HG03558 (cell line): ENCODE measurements at regions not wholly inside any gene's neighbourhood (a gene's known extent, or its start where the extent isn't known, plus 50 kb on each side); places are given as distances from the start of the nearest gene placed in this dataset.
"Not testable (repeated sequence)": the region's sequence is repeated elsewhere in the genome, so short reads cannot be mapped to it uniquely, and the experiment has no call there.

ENCODE experiments used
- ATAC-seq: cut with Tn5 transposase; IDR thresholded peaks from one replicate; pipeline ENCODE4 v1.9.1; 2021; ENCODE audit warnings: moderate number of reproducible peaks; ENCODE audit not compliant: unreplicated experiment; ENCODE audit errors: extremely low read depth

DNA sequence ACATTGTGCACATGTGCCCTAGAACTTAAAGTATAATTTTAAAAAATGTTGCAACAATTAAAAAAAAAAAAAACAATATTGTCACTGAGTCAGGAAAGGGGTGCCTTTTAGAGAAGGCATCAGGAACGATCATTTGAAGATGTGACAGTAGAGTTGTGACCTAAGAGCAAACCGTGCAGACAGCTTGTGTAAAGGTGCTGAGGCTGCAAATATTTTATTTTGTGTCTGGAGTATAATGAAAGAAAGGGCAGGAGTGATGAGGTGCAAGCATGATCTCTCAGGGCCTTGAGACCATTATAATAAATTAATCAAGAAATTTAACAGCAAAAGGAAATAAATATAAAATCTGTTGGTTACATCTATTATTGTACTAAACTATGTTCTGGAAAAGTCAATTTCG lies 1219.7 kb downstream of the OLFM4 start:
- no peak for ATAC-seq

GRCh38 chr13:54261856-54262255 lies 1233.2 kb downstream of the OLFM4 start:
- no peak for ATAC-seq

GRCh38 chr13:54263868-54264267 lies 1235.3 kb downstream of the OLFM4 start:
- no peak for ATAC-seq

- ATAC-seq = not testable (repeated sequence)
Observed at GRCh38 chr13:54267253-54267668, 1238.6 kb downstream of the OLFM4 start.

DNA sequence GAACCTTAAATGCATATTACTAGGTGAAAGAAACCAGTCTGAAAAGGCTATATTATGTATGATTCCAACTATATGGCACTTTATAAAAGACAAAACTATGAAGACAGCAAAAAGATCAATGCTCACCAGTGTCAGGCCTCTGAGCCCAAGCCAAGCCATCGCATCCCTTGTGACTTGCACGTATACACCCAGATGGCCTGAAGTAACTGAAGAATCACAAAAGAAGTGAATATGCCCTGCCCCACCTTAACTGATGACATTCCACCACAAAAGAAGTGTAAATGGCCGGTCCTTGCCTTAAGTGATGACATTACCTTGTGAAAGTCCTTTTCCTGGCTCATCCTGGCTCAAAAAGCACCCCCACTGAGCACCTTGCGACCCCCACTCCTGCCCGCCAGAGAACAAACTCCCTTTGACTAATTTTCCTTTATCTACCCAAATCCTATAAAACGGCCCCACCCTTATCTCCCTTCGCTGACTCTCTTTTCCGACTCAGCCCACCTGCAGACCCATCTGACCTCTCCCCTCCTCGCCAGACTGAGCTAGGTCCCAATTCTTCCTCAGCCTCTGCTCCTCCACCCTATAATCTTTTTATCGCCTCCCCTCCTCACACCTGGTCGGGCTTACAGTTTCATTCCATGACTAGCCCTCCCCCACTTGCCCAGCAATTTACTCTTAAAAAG lies 1239.5 kb downstream of the OLFM4 start:
- ATAC-seq = not testable (repeated sequence)

- ATAC-seq = no peak
Observed at GRCh38 chr13:54287062-54287764, 1258.6 kb downstream of the OLFM4 start.

GRCh38 chr13:54301085-54301484 lies 1272.5 kb downstream of the OLFM4 start:
- ATAC-seq = no peak

DNA sequence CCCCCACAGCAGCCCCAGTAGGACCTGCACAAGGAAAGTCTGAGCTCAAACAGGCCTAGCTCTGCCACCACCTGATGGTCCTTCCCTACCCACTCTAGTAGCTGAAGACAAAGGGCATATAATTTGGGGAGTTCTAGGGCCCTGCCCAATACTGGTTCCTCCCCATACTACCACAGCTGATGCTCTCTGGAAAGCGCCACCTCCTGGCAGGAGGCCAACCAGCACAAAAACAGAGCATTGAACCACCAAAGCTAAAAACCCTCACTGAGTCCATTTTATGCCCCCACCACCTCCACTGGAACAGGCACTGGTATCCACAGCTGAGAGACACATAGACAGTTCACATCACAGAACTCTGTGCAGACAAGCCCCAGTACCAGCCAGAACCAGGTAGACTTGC lies 1276.8 kb downstream of the OLFM4 start:
- ATAC-seq = no peak

- no peak for ATAC-seq
Observed at GRCh38 chr13:54312885-54313284, 1284.3 kb downstream of the OLFM4 start.

DNA sequence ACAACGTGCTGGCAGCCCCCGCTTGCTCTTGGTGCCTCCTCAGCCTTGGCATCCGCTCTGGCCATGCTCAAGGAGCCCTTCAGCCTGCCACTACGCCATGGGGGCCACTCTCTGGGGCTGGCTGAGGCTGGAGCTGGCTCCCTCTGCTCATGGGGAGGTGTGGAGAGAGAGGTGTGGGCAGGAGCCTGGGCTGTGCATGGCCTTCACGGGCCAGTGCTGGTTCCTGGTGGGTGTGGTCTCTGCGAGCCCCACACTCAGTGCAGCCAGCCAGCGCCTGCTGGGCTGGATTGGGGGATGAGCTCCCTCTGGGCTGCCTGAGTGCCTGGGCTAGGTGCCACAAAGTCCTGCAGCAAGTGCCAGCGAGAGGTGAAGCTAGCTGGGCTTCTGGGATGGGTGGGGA lies 1289.1 kb downstream of the OLFM4 start:
- ATAC-seq = no peak

DNA sequence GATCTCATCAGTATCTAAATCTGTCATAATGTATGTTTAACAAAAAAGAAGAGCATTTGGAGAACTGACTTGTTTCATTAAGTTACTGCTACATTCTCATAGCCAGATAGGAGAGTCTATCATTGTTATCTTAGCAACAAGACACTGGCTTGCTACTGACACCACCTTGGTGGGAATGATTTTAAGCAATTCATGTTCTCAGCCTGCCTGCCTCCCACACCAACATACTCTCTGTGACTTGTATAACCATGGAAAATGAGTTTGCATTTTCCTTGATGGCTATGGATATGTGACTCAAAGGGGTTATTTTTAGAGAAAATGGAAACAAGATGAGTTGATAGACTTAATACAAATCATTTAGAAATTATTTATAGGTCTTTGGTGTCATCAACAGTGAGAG lies 1308.9 kb downstream of the OLFM4 start:
- ATAC-seq = no peak

- no peak for ATAC-seq
Observed at GRCh38 chr13:54347531-54347930, 1318.9 kb downstream of the OLFM4 start.

DNA sequence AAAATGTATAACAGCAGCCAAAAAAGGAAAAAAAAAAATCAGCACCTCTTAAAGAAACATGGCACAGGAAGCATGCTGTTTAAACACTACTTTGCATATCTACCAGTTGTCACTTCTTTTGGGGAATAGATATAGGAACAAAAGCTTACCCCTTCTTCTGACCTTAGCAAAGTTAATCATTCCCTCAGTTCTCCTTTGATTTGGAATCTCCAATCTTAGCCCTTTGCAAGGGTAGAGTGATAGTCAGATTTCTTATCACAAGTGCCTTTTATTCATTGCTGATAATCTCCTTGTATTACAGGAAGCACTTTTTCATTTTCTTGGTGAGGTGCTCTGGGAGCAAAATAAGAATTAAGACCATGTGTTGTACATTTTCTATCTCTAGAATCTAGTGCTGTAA lies 1327.6 kb downstream of the OLFM4 start:
- ATAC-seq = no peak

- no peak for ATAC-seq
Observed at GRCh38 chr13:54356849-54357248, 1328.2 kb downstream of the OLFM4 start.

DNA sequence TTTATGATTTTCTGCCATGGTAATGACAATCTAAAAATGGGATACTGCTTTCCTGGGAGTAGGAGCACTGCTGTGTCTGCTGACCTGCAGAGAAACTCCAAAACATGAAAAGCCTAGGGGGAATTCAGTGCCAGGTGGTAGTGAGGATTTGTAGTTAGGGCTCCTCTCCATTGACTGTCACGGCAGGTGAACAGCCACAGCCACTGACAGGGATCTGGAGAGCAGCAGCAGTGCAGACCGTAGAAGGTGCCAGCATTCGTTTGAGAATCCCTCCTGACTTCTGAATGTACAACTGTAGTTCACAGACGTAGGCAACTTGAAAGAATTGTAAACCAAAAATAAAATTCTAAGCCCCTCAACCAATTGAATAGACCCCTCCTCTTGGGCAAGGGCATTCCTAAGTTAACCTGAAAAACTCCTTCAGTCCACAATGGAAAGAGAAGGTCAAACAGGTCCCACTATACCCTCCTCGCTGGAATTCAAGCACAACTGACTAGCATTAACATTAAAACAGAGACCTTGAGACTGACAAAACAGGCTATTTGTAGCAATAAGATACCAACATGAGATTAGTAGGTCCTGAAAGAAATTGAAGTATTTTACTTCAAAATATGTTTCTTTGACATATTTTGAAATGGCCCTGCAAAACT lies 1328.8 kb downstream of the OLFM4 start:
- ATAC-seq = no peak

DNA sequence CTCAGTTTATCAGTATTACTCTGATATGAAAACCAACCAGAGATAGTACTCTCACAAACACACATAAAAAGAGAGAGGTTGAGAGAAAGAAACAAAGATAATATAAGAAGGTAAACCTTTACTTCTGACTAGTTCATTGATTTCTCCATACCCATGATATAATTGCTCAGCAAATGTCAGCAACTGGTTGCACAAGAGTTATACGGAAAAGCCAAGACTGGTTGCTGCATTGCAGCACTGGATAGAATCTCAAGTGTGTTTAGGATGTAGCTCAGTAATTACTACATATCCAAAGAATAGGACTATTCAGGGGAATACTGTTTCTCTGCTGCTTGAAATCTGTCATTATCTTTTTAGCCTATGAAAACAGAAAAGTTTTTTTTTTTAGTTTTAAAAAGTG lies 1332.8 kb downstream of the OLFM4 start:
- ATAC-seq = no peak

DNA sequence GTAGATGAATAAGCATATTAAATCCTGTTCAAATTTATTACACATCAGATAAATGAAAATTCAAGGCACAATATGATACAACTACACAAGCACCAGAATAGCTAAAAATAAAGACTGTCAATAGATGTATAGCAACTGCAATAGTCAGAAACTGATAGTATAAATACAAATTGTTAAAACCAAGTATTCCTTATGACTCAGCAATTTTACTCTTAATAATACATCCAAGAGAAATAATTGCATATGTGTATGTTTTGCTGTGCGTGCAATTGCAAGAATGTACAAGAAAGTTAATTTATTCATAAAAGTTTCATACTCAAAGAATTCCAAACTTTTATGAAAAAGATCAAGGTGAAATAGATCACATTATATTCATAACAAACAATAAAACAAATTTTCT lies 1338.1 kb downstream of the OLFM4 start:
- no peak for ATAC-seq

DNA sequence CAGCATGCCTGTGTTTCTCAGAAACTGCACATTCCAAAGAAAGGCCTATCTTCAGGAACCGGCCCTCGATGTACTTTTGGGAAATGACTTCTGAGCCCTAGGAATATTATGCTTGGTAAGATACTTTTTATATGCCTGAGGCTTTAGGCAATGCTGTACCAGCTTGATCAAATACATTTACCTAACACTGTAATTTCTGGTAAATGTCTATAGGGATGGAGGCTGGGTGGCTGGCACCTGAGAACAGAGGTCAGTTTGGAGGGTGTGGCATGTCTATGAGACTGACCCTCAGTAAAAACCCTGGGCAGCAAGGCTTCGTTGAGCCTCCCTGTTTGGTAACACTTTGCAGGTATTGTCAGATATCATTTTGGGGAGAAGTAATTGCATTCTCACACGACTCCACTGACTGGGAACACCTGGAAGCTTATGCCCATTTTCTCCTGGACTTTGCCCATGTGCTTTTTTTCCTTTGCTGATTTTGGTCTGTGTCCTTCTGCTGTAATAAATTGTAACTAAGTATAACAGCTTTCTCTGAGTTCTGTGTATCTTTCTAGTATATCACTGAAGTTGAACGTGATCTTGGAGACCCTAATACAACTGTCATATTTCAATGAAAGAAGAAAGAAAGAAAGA lies 1339.1 kb downstream of the OLFM4 start:
- ATAC-seq = no peak

DNA sequence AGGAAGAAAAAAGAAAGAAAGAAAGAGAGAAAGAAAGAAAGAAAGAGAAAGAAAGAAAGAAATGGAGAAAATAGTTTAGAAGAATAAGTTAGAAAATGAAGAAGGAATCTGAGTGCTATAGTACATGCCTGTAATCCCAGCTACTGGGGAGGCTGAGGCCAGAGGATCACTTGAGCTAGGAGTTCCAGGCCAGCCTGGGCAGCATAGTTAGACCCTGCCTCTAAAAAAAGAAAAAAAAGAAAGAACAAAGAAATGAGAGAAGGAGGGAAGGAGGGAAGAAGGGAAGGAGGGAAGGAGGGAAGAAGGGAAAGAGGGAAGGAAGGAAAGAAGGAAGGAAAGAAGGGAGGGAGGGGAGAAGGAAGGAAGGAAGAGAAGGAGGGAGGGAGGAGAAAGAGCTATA lies 1339.8 kb downstream of the OLFM4 start:
- ATAC-seq = no peak

DNA sequence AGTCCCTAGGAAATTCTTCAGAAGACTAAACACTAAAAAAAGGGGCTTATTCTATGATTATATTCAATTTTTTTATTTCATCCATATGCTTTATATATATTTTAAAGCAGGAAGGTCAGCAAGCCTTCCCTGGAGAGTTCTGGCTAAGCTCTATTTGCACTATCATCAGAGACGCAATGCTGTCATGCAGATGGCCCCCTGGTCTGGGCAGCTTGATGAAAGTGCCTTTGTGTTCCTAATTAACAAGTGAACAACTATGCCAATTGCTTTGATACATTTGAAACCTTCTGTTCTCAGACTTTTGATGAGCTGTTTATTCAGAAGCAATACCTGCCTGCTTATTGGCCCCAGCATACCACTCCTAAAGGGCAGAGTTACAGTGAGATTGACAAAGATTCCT lies 1344.6 kb downstream of the OLFM4 start:
- no peak for ATAC-seq

GRCh38 chr13:54379461-54379860 lies 1350.8 kb downstream of the OLFM4 start:
- ATAC-seq = no peak
